ENCODE measurements at regions not wholly inside any gene's neighbourhood (a gene's known extent, or its start where the extent isn't known, plus 50 kb on each side); places are given as distances from the start of the nearest gene placed in this dataset.

DNA sequence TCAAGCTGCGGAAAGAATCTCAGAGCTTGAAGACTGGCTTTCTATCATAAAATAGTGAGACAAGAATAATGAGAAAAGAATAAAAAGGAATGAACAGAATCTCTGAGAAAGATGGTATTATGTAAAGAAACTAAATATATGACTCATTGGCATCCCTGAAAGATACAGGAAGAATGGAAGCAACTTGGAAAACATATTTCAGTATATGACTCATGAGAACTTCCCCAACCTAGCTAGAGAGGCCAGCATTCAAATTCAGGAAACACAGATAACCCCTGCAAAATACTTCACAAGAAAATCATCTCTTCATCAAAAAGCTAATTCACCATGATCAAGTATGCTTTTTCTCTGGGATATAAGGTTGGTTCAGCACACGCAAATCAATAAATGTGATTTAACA, 2318.0 kb downstream of the PCDH9 start:
- DNase-seq (ENCODE audit: low read depth) = no peak

DNA sequence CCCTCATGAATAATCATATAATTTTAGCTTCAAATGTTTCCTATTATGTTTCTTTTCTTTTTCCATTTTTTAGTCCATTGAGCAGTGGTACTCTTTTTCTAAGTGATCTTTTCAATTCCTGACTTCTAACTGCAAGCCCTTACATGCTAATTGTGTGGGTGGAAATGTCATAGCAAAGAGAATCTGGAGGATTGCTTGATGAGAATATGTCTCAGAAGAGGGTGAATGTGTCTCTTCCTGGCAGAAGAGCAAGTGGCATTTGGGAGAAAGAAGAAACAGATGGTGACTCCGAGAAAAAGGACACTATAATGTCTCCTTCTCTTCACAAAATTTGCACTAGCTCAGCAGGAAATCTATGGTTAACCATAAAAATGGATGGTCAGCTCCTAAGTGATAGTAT, 2320.0 kb downstream of the PCDH9 start:
- no peak for DNase-seq (ENCODE audit: low read depth)

DNA sequence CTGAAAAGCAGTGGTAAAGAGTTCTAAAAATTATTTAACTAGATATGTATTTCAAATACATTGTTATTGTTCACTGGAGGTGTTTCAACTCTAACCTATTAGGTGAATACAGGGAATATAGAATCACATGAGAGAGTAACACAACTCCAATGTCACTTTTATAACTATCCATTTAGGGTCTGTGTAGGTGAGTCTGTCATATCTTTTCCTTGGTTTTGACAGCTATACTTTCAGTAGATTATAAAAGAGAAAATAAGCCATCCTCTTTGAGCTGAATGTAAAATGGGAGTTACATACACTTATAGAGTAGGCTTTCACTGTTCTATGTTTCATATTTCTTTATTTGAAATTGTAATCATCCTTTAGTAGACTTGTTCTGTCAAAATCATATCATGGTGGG, 2321.0 kb downstream of the PCDH9 start:
- DNase-seq (ENCODE audit: low read depth) = no peak

DNA sequence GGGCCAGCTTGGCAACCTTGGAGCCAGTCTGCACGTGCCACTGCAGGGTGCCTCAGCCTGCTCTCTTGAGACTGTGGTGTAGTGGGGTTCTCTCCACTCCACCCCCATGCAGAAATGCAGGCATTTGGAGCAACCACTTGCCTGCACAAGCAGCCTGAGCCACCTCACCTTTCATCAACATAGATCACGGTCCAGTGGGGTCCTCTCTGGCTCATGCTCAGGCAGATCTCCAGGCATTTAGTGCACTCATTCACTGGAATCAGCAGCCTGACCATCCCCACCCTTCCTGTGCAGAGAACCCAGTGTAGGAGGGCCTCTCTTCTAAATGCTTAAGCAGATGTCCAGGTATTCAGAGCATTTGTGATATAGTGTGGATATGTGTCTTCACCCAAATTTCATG, 2330.1 kb downstream of the PCDH9 start:
- DNase-seq (ENCODE audit: low read depth) = no peak

DNA sequence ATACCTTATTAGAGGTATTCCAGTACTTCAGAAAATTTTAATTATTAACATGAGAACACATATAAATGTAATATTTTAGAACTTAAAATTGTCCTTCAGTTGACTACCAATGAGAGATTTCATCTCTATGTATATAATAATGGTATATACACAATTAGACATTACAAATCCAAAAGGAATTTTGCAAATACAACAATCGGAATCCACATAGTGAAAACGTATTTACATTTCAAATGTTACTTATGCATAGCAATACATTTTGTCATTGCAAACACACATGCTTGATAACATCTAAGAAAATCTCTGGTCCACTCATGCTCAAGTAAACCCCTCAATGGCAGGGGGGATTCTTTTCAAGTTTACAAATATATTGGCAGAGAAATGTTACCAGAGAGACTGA, 2345.2 kb downstream of the PCDH9 start:
- no peak for DNase-seq (ENCODE audit: low read depth)

DNA sequence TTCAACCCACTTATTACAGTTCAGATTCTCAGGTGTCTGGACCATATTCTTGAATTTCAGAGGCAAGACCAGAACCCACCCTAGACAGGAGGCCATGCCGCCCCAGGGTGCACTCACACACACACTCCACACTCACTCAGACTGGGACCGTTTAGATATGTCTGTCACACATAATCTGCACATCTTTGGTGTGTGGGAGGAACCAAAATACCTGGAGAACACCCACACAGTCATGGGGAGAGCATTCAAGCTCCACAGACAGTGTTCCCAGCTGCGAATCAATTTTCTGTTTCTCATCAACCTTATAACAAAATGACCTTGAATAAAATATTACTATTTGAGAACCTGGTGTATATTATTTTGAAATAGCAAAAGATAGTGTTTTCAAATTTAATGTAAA, 2353.0 kb downstream of the PCDH9 start:
- DNase-seq (ENCODE audit: low read depth) = no peak

DNA sequence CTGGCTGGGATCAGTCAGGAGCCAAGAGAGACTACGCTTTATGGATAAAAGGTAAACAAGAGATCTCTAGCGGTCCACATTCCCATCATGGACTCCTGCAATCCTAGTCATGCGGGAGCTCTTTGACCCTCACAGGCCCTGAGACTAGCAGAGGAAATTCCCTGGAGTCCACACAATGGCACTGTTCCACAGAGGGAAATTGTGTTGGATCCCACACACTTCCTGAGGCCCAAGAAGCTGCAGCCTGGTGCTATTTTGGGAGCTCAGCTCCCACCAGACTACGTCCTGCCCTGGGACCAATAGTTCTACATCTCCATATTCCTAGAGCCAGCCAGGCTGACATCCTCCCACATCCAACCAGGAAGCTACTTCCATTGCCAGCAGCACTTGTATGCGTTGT, 2358.4 kb downstream of the PCDH9 start:
- no peak for DNase-seq (ENCODE audit: low read depth)

DNA sequence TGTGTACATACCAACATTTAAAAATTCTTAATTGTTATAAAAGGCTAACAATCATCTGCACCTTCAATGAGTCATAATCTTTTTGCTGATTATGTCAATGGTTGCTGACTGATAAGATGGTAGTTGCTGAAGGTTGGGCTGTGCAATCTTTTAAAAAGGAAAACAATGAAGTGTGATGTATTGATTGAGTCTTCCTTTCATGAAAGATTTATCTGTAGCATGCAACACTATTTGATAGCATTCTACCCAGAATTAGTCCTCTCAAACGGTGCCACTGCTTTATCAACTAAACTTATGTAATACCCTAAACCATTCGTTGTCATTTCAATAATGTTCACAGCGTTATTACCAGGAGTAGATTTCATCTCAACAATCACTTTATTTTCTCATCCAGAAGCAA, 2360.6 kb downstream of the PCDH9 start:
- DNase-seq (ENCODE audit: low read depth) = no peak

DNA sequence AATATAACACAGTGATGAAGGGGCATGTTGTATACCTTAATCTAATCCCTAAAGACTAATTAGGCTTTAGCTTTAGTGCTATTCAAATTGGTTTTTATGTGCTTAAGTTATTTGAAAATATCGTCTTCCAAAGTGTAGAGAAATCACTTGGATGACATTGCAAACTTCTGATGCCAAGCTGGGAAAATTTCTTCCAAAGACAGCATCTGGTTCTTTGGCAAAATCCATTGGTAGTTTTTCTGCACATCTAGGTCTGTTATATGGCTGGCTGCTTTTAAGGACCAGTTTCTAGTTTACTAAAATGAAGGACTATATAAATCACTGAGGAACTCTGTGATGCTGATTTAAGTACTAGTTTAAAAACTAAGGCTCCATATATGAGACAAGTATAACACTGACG, 2362.3 kb downstream of the PCDH9 start:
- DNase-seq (ENCODE audit: low read depth) = no peak

DNA sequence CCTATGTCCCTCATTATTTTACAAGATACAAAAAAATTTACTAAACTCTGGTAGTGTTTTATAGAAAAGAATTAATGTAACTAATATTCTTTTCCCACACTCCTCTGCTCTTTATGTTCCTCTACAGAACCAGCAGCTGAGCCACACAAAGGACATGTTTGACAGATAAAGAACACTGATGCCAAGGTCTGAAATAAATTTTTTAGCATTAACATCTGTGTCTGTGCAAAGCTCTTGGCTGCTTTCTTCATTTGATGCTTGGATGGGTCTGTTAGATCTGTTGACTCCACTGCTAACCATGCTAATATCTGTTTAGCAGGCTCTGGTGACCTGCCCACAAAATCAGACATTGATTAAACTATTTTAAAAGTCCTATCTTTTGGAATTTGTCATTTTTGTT, 2363.8 kb downstream of the PCDH9 start:
- DNase-seq (ENCODE audit: low read depth) = no peak

DNA sequence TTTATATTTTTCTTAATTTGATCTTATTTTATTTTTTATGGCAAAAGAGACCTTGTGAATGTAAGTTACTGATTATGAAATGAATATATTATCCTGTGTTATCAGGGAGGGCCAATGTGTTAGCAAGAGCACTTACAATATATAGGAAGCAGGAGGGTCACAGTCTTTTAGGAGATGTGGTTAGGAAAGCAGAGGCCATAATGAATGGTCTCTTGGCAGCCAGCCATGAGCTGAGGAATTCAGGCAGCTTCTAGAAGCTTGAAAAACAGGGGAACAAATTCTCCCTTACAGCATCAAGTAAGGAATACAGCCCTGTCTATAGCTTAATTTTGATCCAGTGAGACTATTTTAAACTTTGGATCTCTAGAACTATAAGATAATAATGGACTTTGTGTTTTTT, 2374.6 kb downstream of the PCDH9 start:
- DNase-seq (ENCODE audit: low read depth) = peak; percentile 83

DNA sequence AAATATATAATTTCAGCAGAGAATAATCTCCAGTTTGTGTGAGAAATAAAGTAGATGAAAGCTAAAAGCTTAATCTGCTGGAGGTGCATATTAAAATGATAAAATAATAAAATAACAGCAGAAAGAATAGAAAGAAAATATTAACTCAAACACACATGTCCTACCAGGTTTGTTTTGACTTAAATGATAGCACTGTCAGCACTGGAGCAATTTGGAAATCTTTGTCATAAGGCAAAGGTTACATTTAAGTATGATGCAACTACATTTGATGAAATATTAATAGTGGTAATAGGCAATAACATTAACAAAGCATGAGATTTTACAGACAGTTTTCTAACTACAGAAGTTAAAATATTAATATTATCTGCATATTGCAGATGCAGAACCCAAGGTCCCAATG, 2380.1 kb downstream of the PCDH9 start:
- no peak for DNase-seq (ENCODE audit: low read depth)

DNA sequence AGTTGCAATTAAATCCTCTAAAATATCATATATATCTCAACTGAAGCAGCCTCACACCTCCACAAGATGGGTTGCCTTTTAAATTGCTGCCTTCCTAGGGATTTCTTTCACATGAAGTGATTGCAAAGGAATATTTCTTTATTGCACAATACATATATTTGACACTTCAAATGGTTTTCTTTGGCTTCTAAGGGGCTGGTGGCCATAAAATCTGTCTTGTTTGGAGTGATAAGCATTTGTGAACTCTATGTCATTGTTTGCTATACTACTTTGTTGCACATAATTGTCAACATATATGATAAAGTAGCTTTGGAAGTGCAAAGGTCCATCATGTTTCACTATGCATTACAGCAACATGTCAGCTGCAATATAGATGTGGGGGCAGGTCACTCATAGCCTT, 2380.9 kb downstream of the PCDH9 start:
- DNase-seq (ENCODE audit: low read depth) = no peak

DNA sequence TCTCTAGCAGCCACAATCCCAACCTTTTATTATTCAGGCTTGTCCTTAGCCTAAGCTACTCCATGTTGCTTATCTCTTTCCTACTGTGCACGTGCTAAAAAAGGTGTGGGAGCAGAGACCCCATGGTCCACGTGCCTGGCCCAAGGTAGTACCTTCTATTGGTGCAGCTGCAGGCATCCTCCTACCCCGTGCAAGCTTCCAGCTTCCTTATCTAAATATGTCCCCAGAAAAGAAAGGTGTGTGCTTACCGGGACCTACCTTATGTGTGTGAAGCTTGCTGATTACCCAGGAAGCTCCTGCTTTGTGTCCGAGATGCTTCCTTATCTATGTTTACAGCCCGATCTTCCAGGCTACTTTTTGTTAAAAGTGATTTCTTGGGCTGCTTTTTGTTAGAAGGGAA, 2382.4 kb downstream of the PCDH9 start:
- no peak for DNase-seq (ENCODE audit: low read depth)

DNA sequence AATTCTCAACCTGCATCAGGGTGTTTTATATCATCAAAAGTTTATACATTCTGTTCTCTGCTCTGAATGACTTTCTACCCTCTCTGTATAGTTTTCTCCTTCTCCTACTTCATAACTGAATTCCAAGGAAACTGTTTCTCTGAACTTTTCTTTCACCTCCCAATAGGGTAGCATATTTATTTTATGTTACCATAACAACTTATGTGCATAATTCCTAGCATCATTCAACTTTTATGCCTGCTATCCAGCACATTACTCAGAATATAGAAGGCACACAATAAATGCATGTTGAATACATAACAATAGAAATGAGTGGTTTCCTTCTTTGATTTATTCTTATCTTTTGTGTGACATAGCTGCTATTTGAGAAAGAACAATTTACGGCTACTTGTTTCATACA, 2385.0 kb downstream of the PCDH9 start:
- DNase-seq (ENCODE audit: low read depth) = no peak

DNA sequence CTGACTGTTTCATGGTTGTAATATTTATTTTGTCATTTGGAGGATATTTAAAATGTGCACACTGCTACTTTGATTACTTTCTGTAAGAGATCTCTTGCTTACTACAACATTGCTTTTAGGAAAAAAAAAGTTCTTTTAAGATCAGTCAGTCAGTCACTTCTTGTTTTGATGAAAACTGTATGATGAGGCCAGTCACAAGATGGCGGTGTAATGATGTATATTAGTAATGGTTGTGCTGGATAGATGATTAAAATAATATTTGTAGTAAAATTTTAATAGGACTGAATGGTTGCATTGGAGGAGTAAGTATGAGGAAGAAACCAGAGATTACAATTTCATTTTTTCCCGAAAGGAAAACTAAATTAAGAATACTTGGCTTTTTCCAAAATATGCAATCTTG, 2411.1 kb downstream of the PCDH9 start:
- no peak for DNase-seq (ENCODE audit: low read depth)

DNA sequence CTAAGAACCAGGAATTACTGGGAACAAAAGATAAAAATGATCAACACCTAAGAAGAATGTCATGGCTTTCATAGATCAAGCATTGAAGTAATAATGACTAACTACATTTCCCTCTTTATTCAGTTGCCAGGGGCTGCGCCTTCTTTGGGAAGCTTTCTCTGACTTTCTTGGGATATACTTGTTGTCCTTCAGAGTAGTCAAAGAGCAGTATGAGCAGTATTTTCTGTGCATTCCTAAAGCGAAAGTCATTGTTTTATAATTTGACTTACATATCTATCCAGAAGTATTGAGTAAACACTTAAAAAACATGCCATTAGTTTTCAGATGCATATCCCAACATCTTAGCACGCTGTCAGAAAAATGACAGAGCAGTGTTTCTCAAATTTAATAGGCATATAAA, 2412.4 kb downstream of the PCDH9 start:
- no peak for DNase-seq (ENCODE audit: low read depth)

DNA sequence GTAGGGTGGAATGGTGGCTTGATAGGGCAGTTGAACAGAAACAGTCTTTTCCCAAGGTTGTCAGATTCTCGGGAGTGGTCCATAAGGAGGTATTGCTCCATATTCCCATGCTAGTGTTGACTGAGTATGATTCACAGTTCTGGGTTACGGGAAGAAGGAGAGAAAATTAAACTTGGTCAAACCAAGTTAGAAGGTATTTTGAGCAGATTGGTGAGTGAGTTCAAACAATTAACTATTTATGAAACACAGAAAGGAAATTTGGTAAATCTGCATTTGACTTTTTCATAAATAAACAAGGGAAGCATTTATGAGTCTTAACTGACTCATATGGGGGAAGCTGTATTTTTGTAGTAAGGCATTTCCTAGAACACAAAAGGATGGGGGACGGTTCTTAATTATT, 2419.4 kb downstream of the PCDH9 start:
- no peak for DNase-seq (ENCODE audit: low read depth)

DNA sequence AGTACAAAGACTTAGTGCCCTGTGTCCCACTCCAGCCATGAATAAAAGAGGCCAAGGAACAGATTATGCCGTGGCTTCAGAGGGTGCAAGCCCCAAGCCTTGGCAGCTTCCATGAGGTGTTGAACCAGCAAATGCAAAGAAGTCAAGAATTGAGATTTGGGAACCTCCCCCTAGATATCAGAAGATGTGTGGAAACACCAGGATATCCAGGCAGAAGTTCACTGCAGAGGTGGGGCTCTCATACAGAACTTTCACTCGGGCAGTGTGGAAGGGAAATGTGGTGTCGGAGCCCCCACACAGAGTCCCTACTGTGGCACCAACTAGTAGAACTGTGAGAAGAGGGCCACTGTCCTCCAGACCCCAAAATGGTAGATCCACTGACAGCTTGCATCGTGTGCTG, 2421.4 kb downstream of the PCDH9 start:
- DNase-seq (ENCODE audit: low read depth) = no peak

DNA sequence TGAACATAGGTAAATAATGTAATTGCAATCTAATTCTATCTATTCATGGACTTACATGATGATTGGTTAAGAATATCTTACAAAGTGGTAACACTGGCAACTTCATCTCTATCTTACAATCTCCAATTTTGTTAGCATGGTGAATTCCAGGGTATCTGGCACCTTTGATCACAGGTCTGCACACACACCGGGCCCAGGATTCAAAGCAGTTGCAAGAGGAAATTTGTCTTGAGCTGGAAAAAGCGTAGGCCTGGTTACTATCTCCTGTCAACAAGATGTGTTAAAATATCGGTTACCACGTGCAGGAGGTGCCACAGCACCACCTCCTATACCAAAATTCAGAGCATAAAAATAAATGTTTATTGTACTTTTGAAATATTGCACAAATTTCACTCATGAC, 2428.4 kb downstream of the PCDH9 start:
- no peak for DNase-seq (ENCODE audit: low read depth)

DNA sequence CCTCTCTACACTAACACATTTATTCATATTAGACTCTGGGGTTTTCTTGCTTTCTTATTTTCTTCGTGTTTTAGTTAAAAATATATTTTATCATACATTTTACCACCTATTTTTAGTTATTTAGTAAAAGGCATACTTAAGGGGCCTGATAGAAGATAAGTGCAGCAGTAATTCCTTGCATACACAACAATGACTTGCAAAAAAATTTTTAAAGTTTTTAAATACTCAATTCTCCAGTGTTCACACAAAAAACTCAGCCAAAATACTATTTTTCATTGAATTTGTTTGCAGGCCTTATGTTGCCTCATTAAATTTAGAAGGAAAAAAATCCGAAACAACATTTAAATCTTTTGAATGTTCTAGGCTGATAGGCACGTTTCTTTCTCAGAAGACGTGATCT, 2431.7 kb downstream of the PCDH9 start:
- no peak for DNase-seq (ENCODE audit: low read depth)

DNA sequence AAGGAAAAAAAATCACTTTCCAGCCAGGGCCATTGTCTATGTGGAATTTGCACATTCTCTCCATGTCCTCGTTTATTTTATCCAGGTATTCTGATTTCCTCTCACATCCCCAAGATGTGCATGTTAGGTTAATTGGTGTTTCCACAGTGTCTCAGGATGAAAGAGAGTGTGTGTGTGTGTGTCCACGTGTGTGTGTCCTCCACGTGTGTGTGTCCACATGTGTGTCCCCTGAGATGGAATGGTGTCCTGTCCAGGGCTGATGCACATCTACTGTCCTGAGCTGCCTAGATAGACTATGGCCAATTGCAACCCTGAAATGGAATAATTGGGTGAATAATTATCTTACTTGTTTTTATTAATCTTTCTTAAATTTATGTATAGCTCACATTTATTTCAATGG, 2436.5 kb downstream of the PCDH9 start:
- DNase-seq (ENCODE audit: low read depth) = no peak

DNA sequence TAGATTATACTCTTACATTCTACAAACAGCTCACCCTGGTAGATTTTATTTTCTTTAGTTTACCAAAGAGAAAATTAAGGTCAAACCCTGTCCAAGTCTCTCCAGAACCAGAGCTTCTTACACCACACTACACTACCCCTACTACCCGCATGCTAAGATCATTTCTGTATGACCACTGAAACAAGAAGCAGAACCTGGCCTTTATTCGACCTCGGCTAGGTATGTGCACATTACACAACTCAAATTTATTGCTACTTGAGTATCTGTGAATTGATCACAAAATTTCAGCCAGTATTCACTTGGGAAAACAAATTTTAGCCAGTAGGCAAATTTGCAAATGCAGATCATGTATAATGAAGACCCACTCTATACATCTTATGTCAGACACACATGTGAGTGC, 2437.0 kb downstream of the PCDH9 start:
- no peak for DNase-seq (ENCODE audit: low read depth)

DNA sequence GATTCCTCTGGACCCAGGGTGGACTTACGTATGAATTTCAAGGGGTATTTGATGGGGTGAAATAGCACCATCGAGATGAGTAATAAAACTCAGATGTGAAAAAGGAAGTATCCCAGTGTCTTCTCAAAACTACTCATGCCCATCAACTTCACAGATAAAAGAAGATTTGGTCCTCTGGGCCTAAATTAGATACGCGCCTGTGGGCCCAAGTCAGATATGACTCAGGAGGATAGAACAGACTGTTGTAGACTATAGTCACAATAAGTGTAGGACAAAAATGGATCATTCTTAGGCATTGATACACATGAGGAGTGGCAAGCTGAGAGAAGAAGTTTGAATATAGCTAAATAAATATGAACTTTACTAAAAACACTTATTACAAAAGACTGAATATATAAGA, 2438.8 kb downstream of the PCDH9 start:
- no peak for DNase-seq (ENCODE audit: low read depth)

DNA sequence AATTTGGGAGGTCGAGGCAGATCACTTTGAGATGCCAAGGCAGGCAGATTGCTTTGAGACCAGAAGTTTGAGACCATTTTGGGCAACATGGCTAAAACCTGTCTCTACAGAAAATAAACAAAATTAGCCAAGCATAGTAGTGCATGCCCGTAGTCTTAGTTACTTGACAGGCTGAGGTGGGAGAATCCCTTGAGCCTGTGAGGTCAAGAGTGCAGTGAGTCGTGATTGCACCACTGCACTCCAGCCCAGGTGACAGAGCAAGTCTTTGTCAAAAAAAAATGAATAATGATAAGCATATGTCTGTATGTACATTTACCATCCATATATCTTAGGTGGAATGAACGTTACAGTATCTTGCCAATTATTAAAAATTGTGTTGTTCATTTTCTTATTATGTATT, 2447.7 kb downstream of the PCDH9 start:
- DNase-seq (ENCODE audit: low read depth) = no peak

DNA sequence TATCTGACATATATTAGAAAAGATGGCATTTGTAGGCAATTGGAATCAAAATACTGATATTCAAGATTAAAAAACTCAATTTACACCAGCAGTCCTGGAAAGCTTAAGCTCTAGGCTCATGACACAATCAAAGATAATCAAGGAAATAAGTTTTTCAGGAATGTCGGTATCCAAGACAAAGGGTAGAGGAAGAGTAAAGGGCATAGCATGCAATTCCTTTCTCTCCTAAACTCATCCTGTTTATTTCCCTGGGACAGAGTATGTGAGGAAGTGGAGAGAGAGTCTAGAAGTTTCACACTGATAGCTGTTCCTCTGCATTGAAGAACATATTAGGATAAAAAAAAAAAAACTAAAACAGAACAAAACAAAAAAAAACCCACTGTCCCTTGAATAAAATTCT, 2452.1 kb downstream of the PCDH9 start:
- DNase-seq (ENCODE audit: low read depth) = no peak

Data from CMK (cell line).